GM20000 (cell line): ENCODE measurements at regions not wholly inside any gene's neighbourhood (a gene's known extent, or its start where the extent isn't known, plus 50 kb on each side); places are given as distances from the start of the nearest gene placed in this dataset.
"Not testable (repeated sequence)": the region's sequence is repeated elsewhere in the genome, so short reads cannot be mapped to it uniquely, and the experiment has no call there.

Experiments used
- DNase-seq: peaks from one replicate; pipeline ENCODE4 v3.0.0; 2012; ENCODE audit warnings: low spot score
- CTCF ChIP-seq: IDR thresholded peaks from 2 replicates; pipeline ENCODE4 v1.5.1; 2012; ENCODE audit warnings: mild to moderate bottlenecking, control low read depth; ENCODE audit errors: extremely low read depth, missing control alignments

- no peak for TF ChIP-seq CTCF
- DNase-seq = peak; percentile 22
These were observed 121.0 kb upstream of the MBNL1 start for GRCh38 chr3:152147748-152148147.

- DNase-seq = no peak
- no peak for TF ChIP-seq CTCF
These were observed 120.2 kb upstream of the MBNL1 start for GRCh38 chr3:152148579-152148978.

GRCh38 chr3:152149832-152150231 lies 118.9 kb upstream of the MBNL1 start:
- TF ChIP-seq CTCF = no peak
- DNase-seq = no peak

GRCh38 chr3:152151216-152151876 lies 117.4 kb upstream of the MBNL1 start:
- no peak for DNase-seq
- no peak for TF ChIP-seq CTCF

- DNase-seq = not testable (repeated sequence)
These were observed 116.6 kb upstream of the MBNL1 start for GRCh38 chr3:152151877-152152765.

GRCh38 chr3:152153115-152153514 lies 115.6 kb upstream of the MBNL1 start:
- not testable (repeated sequence) for DNase-seq

- TF ChIP-seq CTCF = no peak
- no peak for DNase-seq
These were observed 113.3 kb upstream of the MBNL1 start for GRCh38 chr3:152155246-152156020.

GRCh38 chr3:152156880-152157279 lies 111.8 kb upstream of the MBNL1 start:
- no peak for TF ChIP-seq CTCF
- DNase-seq = peak; percentile 31
